GM18907 (cell line): ENCODE measurements at regions not wholly inside any gene's neighbourhood (a gene's known extent, or its start where the extent isn't known, plus 50 kb on each side); places are given as distances from the start of the nearest gene placed in this dataset.
"Not testable (repeated sequence)": the region's sequence is repeated elsewhere in the genome, so short reads cannot be mapped to it uniquely, and the experiment has no call there.

Experiments
- ATAC-seq: cut with Tn5 transposase; IDR thresholded peaks from one replicate; pipeline ENCODE4 v1.9.1; 2021; ENCODE audit warnings: mild to moderate bottlenecking, moderate library complexity; ENCODE audit not compliant: unreplicated experiment

DNA sequence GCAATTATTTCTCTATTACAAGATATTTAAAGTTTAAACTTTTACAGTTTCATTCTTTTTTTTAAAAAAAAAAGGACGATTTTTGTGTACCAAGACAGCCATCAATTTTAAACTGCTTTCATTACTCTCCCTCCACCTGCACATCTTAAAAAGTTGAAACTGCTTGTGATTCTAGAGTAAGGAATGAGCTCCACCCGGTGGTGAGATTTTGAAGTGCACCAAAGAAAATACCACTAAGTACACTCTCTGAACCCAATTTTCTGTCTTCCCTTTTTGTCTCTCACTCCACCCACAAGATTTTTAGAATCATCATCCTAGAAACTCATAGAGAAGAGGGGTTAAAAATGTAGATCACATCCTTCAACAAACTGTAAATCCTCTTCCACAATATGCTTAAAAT is 91.3 kb upstream of the WDR44 start:
- ATAC-seq: peak; percentile 75

- no peak for ATAC-seq
Measured at GRCh38 chrX:118255921-118256320, 90.0 kb upstream of the WDR44 start.

DNA sequence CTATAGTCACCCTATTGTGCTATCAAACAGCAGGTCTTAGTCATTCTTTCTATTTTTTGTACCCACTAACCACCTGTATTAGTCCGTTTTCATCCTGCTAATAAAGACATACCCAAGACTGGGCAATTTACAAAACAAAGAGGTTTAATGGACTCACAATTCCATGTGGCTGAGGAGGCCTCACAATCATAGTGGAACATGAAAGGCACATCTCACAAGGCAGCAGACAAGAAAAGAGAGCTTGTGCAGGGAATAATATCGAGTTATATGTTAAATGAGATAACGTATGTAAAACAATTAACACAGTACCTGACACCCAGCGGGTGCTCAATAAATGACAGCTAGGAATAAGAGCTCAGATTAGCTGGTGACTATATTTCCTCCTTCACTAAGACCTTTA is 88.1 kb upstream of the WDR44 start:
- ATAC-seq: no peak

- ATAC-seq: no peak
Measured at GRCh38 chrX:118259213-118259612, 86.7 kb upstream of the WDR44 start.

DNA sequence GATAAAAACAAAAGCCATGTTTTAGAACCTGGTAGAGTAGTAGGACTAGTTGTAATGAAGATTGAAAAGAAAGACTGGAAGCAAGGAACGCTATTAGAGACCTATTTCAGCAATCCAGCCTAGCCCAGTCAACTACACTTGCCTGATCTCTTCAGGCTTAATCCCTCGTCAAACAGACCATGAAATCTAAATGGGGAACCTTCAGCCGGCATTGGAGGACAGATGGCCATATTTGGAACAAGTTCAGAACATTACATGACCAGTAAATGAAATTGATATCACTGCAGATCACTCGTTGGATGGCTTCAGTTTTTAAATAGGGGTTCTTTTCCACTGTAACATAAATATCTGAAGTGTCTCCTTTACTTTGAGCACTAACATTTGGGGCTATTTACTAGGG is 84.8 kb upstream of the WDR44 start:
- ATAC-seq: no peak

DNA sequence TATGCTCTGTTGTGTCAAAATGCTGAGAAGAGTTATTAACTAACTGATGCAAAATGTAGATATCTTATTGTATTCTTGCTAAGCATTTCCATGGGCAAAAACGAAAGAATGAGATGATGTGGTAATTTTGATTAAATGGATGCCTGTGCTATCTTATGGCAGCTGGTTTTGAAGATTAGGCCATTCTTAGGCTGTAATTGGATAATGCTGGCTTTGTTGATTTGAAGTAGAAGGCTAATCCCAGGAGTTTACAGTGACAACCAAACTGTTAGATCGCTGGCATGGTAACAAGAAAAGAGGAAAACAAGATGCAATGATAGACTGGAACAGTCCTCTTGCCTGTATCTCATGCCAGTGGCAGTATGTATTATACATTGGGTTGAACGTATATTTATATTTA is 74.1 kb upstream of the WDR44 start:
- ATAC-seq: no peak

- no peak for ATAC-seq
Measured at GRCh38 chrX:118272242-118272641, 73.7 kb upstream of the WDR44 start.

DNA sequence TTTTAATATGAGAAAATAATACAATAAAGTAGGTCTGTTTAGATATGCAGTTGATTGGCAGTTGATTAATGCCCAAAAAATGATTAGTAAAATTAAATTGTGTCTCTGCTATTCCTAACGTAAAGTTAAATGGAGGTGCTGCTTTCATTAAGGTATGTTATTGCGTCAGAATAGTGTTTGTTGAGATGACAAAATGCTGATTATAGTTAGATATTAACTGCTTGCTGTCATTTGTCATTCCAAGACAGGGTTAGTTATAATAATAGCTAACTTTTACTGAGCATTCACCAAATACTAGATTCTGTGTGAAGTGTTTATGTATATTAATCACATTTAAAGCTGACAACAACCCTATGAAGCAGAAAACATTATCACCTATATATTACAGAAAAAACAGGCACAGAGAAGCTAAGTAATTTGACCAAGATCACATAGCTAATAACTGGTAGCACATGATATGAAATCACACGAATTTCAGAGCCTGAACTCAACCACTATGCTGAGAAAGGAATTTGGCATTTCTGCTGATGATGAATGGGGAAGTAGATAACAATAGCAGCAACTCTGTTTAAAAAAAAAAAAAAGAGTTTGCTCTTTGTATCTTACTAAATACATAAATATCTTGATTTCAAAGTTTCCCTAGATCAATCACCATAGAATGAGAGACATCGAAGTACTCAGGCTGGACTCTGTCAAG is 59.7 kb upstream of the WDR44 start:
- ATAC-seq: no peak

DNA sequence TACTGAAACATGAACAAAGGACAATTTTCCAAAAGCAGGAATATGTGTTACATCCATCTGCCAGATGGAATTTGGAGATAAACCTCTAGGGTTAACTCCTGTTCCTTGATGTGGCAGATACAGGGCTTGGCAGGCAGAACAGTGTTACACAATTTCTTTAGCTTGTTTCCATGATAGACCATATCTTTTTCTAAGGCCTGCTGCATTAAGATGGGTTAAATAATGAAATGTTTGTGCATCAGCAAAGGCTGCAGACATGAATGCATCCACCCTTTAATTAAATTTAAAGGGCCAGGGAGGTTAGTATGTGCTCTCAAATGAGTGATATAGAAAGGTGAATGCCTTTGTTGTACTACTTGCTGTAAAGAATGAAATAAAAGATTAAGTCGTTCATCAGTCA is 50.1 kb upstream of the WDR44 start:
- ATAC-seq: not testable (repeated sequence)
